H9 (cell line): ENCODE measurements at regions not wholly inside any gene's neighbourhood (a gene's known extent, or its start where the extent isn't known, plus 50 kb on each side); places are given as distances from the start of the nearest gene placed in this dataset.

ENCODE experiments used
- DNase-seq: peaks from one replicate; pipeline ENCODE4 v3.0.0-alpha.2; 2017
- H2AFZ ChIP-seq: one replicate; pipeline ENCODE4 v1.6.1; 2013; ENCODE audit warnings: mild to moderate bottlenecking, low read length, control low read depth, moderate library complexity
- H2AK5ac ChIP-seq: 2 replicates; pipeline ENCODE4 v1.6.1; 2013; ENCODE audit warnings: low read length, control low read depth, mixed read lengths; ENCODE audit not compliant: insufficient read length
- H2BK120ac ChIP-seq: one replicate; pipeline ENCODE4 v1.6.1; 2013; ENCODE audit warnings: low read depth, mild to moderate bottlenecking, low read length, control low read depth, inconsistent platforms; ENCODE audit not compliant: poor library complexity, severe bottlenecking
- H2BK12ac ChIP-seq: 2 replicates; pipeline ENCODE4 v1.6.1; 2013; ENCODE audit warnings: low read length, control low read depth, mixed read lengths, low read depth; ENCODE audit not compliant: insufficient read length
- H2BK15ac ChIP-seq: 2 replicates; pipeline ENCODE4 v1.6.1; 2013; ENCODE audit warnings: low read depth, low read length, control low read depth
- H2BK20ac ChIP-seq: one replicate; pipeline ENCODE4 v1.6.1; 2013; ENCODE audit warnings: low read depth, mild to moderate bottlenecking, low read length, control low read depth, inconsistent platforms; ENCODE audit not compliant: poor library complexity, severe bottlenecking
- H2BK5ac ChIP-seq: 2 replicates; pipeline ENCODE4 v1.6.1; 2013; ENCODE audit warnings: low read length, control low read depth, mixed read lengths; ENCODE audit not compliant: insufficient read length
- H3K14ac ChIP-seq: 2 replicates; pipeline ENCODE4 v1.6.1; 2013; ENCODE audit warnings: low read length, control low read depth; ENCODE audit not compliant: insufficient read depth
- H3K18ac ChIP-seq: 2 replicates; pipeline ENCODE4 v1.6.1; 2013; ENCODE audit warnings: low read depth, mild to moderate bottlenecking, mixed read lengths, low read length, control low read depth; ENCODE audit not compliant: insufficient read length
- H3K23ac ChIP-seq: 2 replicates; pipeline ENCODE4 v1.6.1; 2013; ENCODE audit warnings: low read length, control low read depth, mixed read lengths, low read depth; ENCODE audit not compliant: insufficient read length
- H3K23me2 ChIP-seq: 2 replicates; pipeline ENCODE4 v1.6.1; 2013; ENCODE audit warnings: low read depth, mild to moderate bottlenecking, mixed read lengths, low read length, control low read depth; ENCODE audit not compliant: insufficient read length, poor library complexity, severe bottlenecking
- H3K27ac ChIP-seq: 2 replicates; pipeline ENCODE4 v1.5.1; 2013; ENCODE audit warnings: low read length, control low read depth, mixed read lengths, low read depth; ENCODE audit not compliant: insufficient read length
- H3K27me3 ChIP-seq: 2 replicates; pipeline ENCODE4 v1.6.1; 2013; ENCODE audit warnings: low read length, control low read depth, inconsistent platforms; ENCODE audit not compliant: insufficient read depth
- H3K4ac ChIP-seq: 2 replicates; pipeline ENCODE4 v1.6.1; 2013; ENCODE audit warnings: low read depth, mild to moderate bottlenecking, control low read depth, inconsistent platforms, low read length, moderate library complexity
- H3K4me1 ChIP-seq: 2 replicates; pipeline ENCODE4 v1.6.1; 2013; ENCODE audit warnings: low read length, control low read depth, inconsistent platforms; ENCODE audit not compliant: insufficient read depth
- H3K4me2 ChIP-seq: 2 replicates; pipeline ENCODE4 v1.6.1; 2013; ENCODE audit warnings: low read length, control low read depth, mixed read lengths; ENCODE audit not compliant: insufficient read length, insufficient read depth
- H3K56ac ChIP-seq: 2 replicates; pipeline ENCODE4 v1.6.1; 2013; ENCODE audit warnings: low read depth, mild to moderate bottlenecking, mixed read lengths, low read length, control low read depth; ENCODE audit not compliant: insufficient read length
- H3K79me1 ChIP-seq: 2 replicates; pipeline ENCODE4 v1.6.1; 2013; ENCODE audit warnings: low read depth, mild to moderate bottlenecking, moderate library complexity, low read length, control low read depth, inconsistent platforms; ENCODE audit not compliant: insufficient read depth, poor library complexity, severe bottlenecking
- H3K79me2 ChIP-seq: 2 replicates; pipeline ENCODE4 v1.6.1; 2013; ENCODE audit warnings: low read length, control low read depth, inconsistent platforms; ENCODE audit not compliant: insufficient read depth
- H3K9ac ChIP-seq: 2 replicates; pipeline ENCODE4 v1.6.1; 2013; ENCODE audit warnings: low read length, control low read depth, mixed read lengths; ENCODE audit not compliant: insufficient read length; ENCODE audit errors: extremely low read depth
- H3K9me3 ChIP-seq: one replicate; pipeline ENCODE4 v1.6.1; 2013; ENCODE audit warnings: low read depth, low read length, inconsistent platforms; ENCODE audit not compliant: control insufficient read depth
- H3T11ph ChIP-seq: one replicate; pipeline ENCODE4 v1.6.1; 2013; ENCODE audit warnings: mild to moderate bottlenecking, low read length, control low read depth, inconsistent platforms
- H4K20me1 ChIP-seq: one replicate; pipeline ENCODE4 v1.6.1; 2013; ENCODE audit not compliant: control insufficient read depth, insufficient read length, insufficient read depth
- H4K5ac ChIP-seq: 2 replicates; pipeline ENCODE4 v1.6.1; 2013; ENCODE audit warnings: low read depth, mild to moderate bottlenecking, mixed read lengths, low read length, control low read depth; ENCODE audit not compliant: insufficient read length
- H4K8ac ChIP-seq: replicated peaks from 2 replicates; pipeline ENCODE4 v1.6.1; 2013; ENCODE audit warnings: low read length, control low read depth, mixed read lengths, low read depth; ENCODE audit not compliant: insufficient read length
- H4K91ac ChIP-seq: 2 replicates; pipeline ENCODE4 v1.6.1; 2013; ENCODE audit warnings: low read depth, mild to moderate bottlenecking, moderate library complexity, mixed read lengths, low read length, control low read depth; ENCODE audit not compliant: insufficient read length
- H3K27ac Mint-ChIP-seq, 3 experiments: 2 replicates in 2 of 3; 3 replicates in 1 of 3; pipeline ENCODE4 v1.8.0; 2020 to 2021; ENCODE audit warnings: mixed read lengths in 3 of 3, mild to moderate bottlenecking in 1 of 3, moderate library complexity in 1 of 3
- H3K27me3 Mint-ChIP-seq: 2 replicates; pipeline ENCODE4 v1.8.0; 2021; ENCODE audit warnings: low read depth, mild to moderate bottlenecking, moderate library complexity, mixed read lengths
- H3K36me3 Mint-ChIP-seq, 3 experiments: 2 replicates in 2 of 3; 3 replicates in 1 of 3; pipeline ENCODE4 v1.8.0; 2020 to 2021; ENCODE audit warnings: low read depth in 3 of 3, mixed read lengths in 3 of 3; ENCODE audit not compliant: insufficient read depth in 1 of 3
- H3K4me1 Mint-ChIP-seq, 2 experiments: 2 replicates each; pipeline ENCODE4 v1.8.0; 2020; ENCODE audit warnings: mixed read lengths in 2 of 2
- H3K4me3 Mint-ChIP-seq, 2 experiments: 2 replicates in 1 of 2; 3 replicates in 1 of 2; pipeline ENCODE4 v1.8.0; 2020 to 2021; ENCODE audit warnings: mild to moderate bottlenecking in 2 of 2, mixed read lengths in 2 of 2, moderate library complexity in 1 of 2
- H3K9me3 Mint-ChIP-seq, 2 experiments: 2 replicates in 1 of 2; 3 replicates in 1 of 2; pipeline ENCODE4 v1.8.0; 2020; ENCODE audit warnings: mild to moderate bottlenecking in 2 of 2, mixed read lengths in 2 of 2, moderate library complexity in 1 of 2
- TF ChIP-seq, protein P1 (sequence below): fragments of 200-600 bp; sonication (generic); conservative IDR thresholded peaks from 3 replicates; pipeline ENCODE4 v1.8.0; 2021; ENCODE audit warnings: antibody characterized with exemption, mild to moderate bottlenecking

DNA sequence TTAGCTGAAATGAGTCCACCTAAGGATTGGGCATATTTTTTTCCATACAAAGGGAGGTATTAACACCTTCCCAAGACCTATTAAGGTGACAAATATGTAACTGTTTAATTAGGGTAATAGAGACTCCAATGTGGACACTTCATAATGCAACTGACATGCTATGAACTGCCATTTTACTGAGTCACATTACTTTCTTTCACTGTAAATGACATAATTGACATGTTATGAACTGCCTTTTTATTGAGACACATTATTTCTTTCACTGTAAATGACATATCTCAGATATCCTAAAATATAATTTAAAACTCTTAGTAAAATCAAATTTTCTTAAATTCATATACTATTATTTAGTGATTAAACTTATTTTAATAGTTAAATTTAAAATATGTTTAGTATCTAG lies 528.8 kb upstream of the PCDH15 start:
- Histone ChIP-seq H3K18ac (no peak overlapping the region), H3K4me1 (no peaks in the 10 kb centered on the region), H3K4me2 (no peak overlapping the region), H4K8ac (no peak overlapping the region), H3T11ph (no peak overlapping the region), H2AK5ac (no peak overlapping the region), H3K23ac (no peak overlapping the region), H2BK20ac (no peak overlapping the region), H2BK12ac (no peak overlapping the region), H3K4ac (no peak overlapping the region), H3K27me3 (no peaks in the 10 kb centered on the region), H2BK120ac (no peak overlapping the region), H3K9ac (no peak overlapping the region), H3K56ac (no peak overlapping the region), H4K20me1 (no peaks in the 10 kb centered on the region), H4K5ac (no peak overlapping the region), H3K79me2 (no peaks in the 10 kb centered on the region), H3K23me2 (no peaks in the 10 kb centered on the region), H3K9me3 (no peaks in the 10 kb centered on the region), H2AFZ (no peak overlapping the region), H2BK15ac (no peak overlapping the region), H4K91ac (no peak overlapping the region), H3K14ac (no peak overlapping the region), H2BK5ac (no peak overlapping the region), H3K27ac (no peak overlapping the region), H3K79me1 (no peaks in the 10 kb centered on the region)
- TF ChIP-seq, protein P1, sequence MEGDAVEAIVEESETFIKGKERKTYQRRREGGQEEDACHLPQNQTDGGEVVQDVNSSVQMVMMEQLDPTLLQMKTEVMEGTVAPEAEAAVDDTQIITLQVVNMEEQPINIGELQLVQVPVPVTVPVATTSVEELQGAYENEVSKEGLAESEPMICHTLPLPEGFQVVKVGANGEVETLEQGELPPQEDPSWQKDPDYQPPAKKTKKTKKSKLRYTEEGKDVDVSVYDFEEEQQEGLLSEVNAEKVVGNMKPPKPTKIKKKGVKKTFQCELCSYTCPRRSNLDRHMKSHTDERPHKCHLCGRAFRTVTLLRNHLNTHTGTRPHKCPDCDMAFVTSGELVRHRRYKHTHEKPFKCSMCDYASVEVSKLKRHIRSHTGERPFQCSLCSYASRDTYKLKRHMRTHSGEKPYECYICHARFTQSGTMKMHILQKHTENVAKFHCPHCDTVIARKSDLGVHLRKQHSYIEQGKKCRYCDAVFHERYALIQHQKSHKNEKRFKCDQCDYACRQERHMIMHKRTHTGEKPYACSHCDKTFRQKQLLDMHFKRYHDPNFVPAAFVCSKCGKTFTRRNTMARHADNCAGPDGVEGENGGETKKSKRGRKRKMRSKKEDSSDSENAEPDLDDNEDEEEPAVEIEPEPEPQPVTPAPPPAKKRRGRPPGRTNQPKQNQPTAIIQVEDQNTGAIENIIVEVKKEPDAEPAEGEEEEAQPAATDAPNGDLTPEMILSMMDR: no peak
- Mint-ChIP-seq H3K9me3 (no peaks in the 10 kb centered on the region; a peak in 1 of 5 replicates), H3K27ac (no peak overlapping the region), H3K27me3 (peaks cover 2% of the 10 kb centered on the region; the same call in 1 of the 2 replicates), H3K4me1 (no peaks in the 10 kb centered on the region), H3K36me3 (no peaks in the 10 kb centered on the region), H3K4me3 (no peak overlapping the region)
- DNase-seq: no peak
